HEK293T (cell line): ENCODE measurements at regions not wholly inside any gene's neighbourhood (a gene's known extent, or its start where the extent isn't known, plus 50 kb on each side); places are given as distances from the start of the nearest gene placed in this dataset.

Experiments used
- CTCF ChIA-PET: fragments of 350-600 bp; formaldehyde crosslinking; extraction: SDS; loops from one replicate; lab custom pipeline; 2021; ENCODE audit warnings: antibody characterized with exemption, inconsistent platforms; lab: Yijun Ruan, JAX
- POLR2A ChIA-PET: fragments of 350-600 bp; formaldehyde crosslinking; extraction: SDS; loops from one replicate; lab custom pipeline; 2020; ENCODE audit warnings: antibody characterized with exemption, inconsistent platforms; lab: Yijun Ruan, JAX
- DNase-seq: peaks from one replicate; pipeline ENCODE4 v3.0.0; 2012; ENCODE audit warnings: mixed read lengths; ENCODE audit errors: extremely low spot score
- ARNT ChIP-seq: fragments of 450-650 bp; IDR thresholded peaks from 2 replicates; pipeline ENCODE4 v1.6.1; 2017; ENCODE audit warnings: mild to moderate bottlenecking
- BHLHE40 ChIP-seq: fragments of 450-650 bp; IDR thresholded peaks from 2 replicates; pipeline ENCODE4 v1.6.1; 2016; ENCODE audit warnings: mild to moderate bottlenecking, moderate library complexity, borderline replicate concordance
- CTBP1 ChIP-seq: fragments of 450-650 bp; IDR thresholded peaks from 2 replicates; pipeline ENCODE4 v1.6.1; 2016; ENCODE audit warnings: borderline replicate concordance
- ELF4 ChIP-seq: fragments of 450-650 bp; IDR thresholded peaks from 2 replicates; pipeline ENCODE4 v1.6.1; 2017; ENCODE audit warnings: antibody characterized with exemption
- FOXA1 ChIP-seq: fragments of 450-650 bp; IDR thresholded peaks from 2 replicates; pipeline ENCODE4 v1.6.1; 2016; ENCODE audit warnings: mild to moderate bottlenecking
- FOXK2 ChIP-seq: fragments of 450-650 bp; IDR thresholded peaks from 2 replicates; pipeline ENCODE4 v1.6.1; 2016; ENCODE audit warnings: mild to moderate bottlenecking
- FOXM1 ChIP-seq: fragments of 450-650 bp; IDR thresholded peaks from 2 replicates; pipeline ENCODE4 v1.6.1; 2017; ENCODE audit warnings: mild to moderate bottlenecking, borderline replicate concordance
- HDGF ChIP-seq: fragments of 450-650 bp; IDR thresholded peaks from 2 replicates; pipeline ENCODE4 v1.6.1; 2017; ENCODE audit warnings: antibody characterized with exemption, borderline replicate concordance
- L3MBTL2 ChIP-seq: fragments of 450-650 bp; conservative IDR thresholded peaks from 2 replicates; pipeline ENCODE4 v1.6.1; 2016; ENCODE audit warnings: mild to moderate bottlenecking
- LEF1 ChIP-seq: fragments of 450-650 bp; IDR thresholded peaks from 2 replicates; pipeline ENCODE4 v1.6.1; 2017; ENCODE audit warnings: mild to moderate bottlenecking, borderline replicate concordance
- NFRKB ChIP-seq: fragments of 450-650 bp; IDR thresholded peaks from 2 replicates; pipeline ENCODE4 v1.6.1; 2016; ENCODE audit warnings: mild to moderate bottlenecking, moderate library complexity
- PKNOX1 ChIP-seq: fragments of 450-650 bp; IDR thresholded peaks from 2 replicates; pipeline ENCODE4 v1.6.1; 2016
- SP1 ChIP-seq: fragments of 450-650 bp; IDR thresholded peaks from 2 replicates; pipeline ENCODE4 v1.6.1; 2017
- SUZ12 ChIP-seq: fragments of 450-650 bp; IDR thresholded peaks from 2 replicates; pipeline ENCODE4 v1.6.1; 2016; ENCODE audit warnings: mild to moderate bottlenecking
- TARDBP ChIP-seq: fragments of 450-650 bp; IDR thresholded peaks from 2 replicates; pipeline ENCODE4 v1.6.1; 2016
- ZNF384 ChIP-seq: fragments of 450-650 bp; IDR thresholded peaks from 2 replicates; pipeline ENCODE4 v1.6.1; 2016

- POLR2A ChIA-PET, result no interaction called here
- TF ChIP-seq FOXK2 (no peak), TARDBP (no peak), ARNT (no peak), BHLHE40 (no peak), CTBP1 (no peak), FOXM1 (no peak), ZNF384 (no peak), NFRKB (no peak), SUZ12 (no peak), L3MBTL2 (no peak)
- CTCF ChIA-PET, result no interaction called here
- no peak for DNase-seq
Observed at GRCh38 chr17:53090770-53091169, 732.0 kb upstream of the KIF2B start.

GRCh38 chr17:53088481-53088880 is 734.2 kb upstream of the KIF2B start:
- ChIA-PET POLR2A (interaction anchor here (0.6 kb wide), 1 partner anchor 1697 kb away, joined by 3 read pairs; no protein-coding TSS in a partner anchor), CTCF (no interaction called here)
- TF ChIP-seq FOXM1 (no peak), FOXA1 (no peak), SP1 (no peak), LEF1 (no peak)
- no peak for DNase-seq

- ChIA-PET POLR2A (no interaction called here), CTCF (no interaction called here)
- TF ChIP-seq BHLHE40 (no peak), FOXA1 (no peak), TARDBP (no peak), HDGF (no peak), FOXM1 (no peak)
- DNase-seq, result no peak
Observed at GRCh38 chr17:53061446-53061845, 761.3 kb upstream of the KIF2B start.

GRCh38 chr17:53058031-53058430 is 764.7 kb upstream of the KIF2B start:
- no peak for TF ChIP-seq FOXM1
- no peak for TF ChIP-seq FOXA1
- no peak for TF ChIP-seq HDGF
- no peak for TF ChIP-seq ARNT
- TF ChIP-seq SUZ12, result no peak
- DNase-seq, result no peak
- ChIA-PET POLR2A (no interaction called here), CTCF (no interaction called here)

GRCh38 chr17:53046781-53047180 is 775.9 kb upstream of the KIF2B start:
- TF ChIP-seq NFRKB, result no peak
- no peak for TF ChIP-seq LEF1
- TF ChIP-seq HDGF, result no peak
- TF ChIP-seq FOXM1, result no peak
- no peak for TF ChIP-seq ELF4
- no peak for TF ChIP-seq TARDBP
- no peak for TF ChIP-seq L3MBTL2
- no peak for TF ChIP-seq CTBP1
- TF ChIP-seq SP1, result no peak
- no peak for TF ChIP-seq FOXA1
- TF ChIP-seq ARNT, result no peak
- no peak for TF ChIP-seq FOXK2
- TF ChIP-seq PKNOX1, result no peak
- TF ChIP-seq SUZ12, result no peak
- TF ChIP-seq BHLHE40, result no peak
- no peak for TF ChIP-seq ZNF384
- no peak for DNase-seq
- ChIA-PET CTCF (no interaction called here), POLR2A (no interaction called here)

GRCh38 chr17:53039981-53040380 is 782.7 kb upstream of the KIF2B start:
- POLR2A ChIA-PET, result no interaction called here
- CTCF ChIA-PET, result no interaction called here

GRCh38 chr17:53033297-53033696 is 789.4 kb upstream of the KIF2B start:
- TF ChIP-seq TARDBP (no peak), SP1 (no peak), BHLHE40 (no peak), HDGF (no peak), FOXK2 (no peak), PKNOX1 (no peak), SUZ12 (no peak), ZNF384 (no peak), FOXM1 (no peak), ARNT (no peak), L3MBTL2 (no peak), FOXA1 (no peak), ELF4 (no peak), NFRKB (no peak), CTBP1 (no peak)
- ChIA-PET CTCF (no interaction called here), POLR2A (no interaction called here)
- no peak for DNase-seq

More at GRCh38 chr17:53039981-53040380, 782.7 kb upstream of the KIF2B start:
- TF ChIP-seq LEF1 (no peak), TARDBP (no peak), ARNT (no peak), ZNF384 (no peak), BHLHE40 (no peak), ELF4 (no peak)
- no peak for DNase-seq
